HG03354 (cell line): ENCODE measurements at regions not wholly inside any gene's neighbourhood (a gene's known extent, or its start where the extent isn't known, plus 50 kb on each side); places are given as distances from the start of the nearest gene placed in this dataset.

ENCODE experiments used
- ATAC-seq: cut with Tn5 transposase; IDR thresholded peaks from one replicate; pipeline ENCODE4 v1.9.1; 2021; ENCODE audit warnings: mild to moderate bottlenecking; ENCODE audit not compliant: unreplicated experiment, poor library complexity, severe bottlenecking

DNA sequence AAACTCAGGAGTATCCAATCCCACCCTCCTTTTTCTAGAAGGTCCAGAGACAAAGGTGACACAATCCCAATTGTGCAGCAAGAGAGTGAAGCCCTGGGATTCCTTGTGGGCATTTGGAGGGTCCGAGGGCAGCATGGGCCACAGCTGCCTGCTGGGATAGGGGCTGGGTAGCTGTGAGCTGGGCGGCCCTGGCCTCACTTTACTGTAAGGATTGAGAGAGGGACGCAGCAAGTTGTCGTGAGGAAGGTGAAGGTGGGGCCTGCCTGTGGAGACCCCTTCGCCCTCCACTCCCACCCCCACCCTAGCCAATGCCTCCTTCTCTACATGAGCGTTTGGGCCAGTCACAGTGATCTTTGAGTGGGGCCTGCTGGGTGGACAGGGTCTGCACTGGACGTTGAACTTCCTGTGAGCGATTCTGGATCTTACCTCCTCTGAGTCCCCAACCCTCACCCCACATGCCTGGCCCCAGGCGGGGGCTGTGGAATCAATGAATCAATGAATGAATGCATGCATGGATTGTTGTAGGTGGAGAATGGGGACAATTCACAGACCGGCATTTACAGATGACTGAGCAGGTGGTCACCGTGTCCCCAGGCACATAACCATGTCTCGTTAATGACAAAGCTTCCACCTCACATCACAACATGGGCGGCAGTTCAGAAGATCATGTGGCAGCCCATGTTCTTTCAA is 107.2 kb downstream of the INHBB start:
- no peak for ATAC-seq

DNA sequence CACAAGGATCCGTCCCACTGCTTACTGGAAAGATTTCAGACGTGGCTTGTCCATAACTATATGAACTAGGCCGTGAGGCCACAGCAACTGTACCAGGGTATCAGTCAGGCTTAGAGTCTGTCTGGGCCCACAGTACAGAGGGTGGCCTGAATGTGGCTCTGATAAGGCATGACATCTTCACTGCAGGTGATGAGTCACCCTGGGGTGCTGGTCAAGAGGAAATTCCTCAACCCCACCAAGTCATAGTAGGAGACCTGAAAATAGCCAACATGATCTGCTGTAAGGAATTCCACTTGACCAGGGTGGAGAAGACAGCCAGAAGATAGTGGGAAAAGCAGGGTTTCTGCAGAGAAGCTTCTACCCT is 107.7 kb downstream of the INHBB start:
- ATAC-seq, result no peak

DNA sequence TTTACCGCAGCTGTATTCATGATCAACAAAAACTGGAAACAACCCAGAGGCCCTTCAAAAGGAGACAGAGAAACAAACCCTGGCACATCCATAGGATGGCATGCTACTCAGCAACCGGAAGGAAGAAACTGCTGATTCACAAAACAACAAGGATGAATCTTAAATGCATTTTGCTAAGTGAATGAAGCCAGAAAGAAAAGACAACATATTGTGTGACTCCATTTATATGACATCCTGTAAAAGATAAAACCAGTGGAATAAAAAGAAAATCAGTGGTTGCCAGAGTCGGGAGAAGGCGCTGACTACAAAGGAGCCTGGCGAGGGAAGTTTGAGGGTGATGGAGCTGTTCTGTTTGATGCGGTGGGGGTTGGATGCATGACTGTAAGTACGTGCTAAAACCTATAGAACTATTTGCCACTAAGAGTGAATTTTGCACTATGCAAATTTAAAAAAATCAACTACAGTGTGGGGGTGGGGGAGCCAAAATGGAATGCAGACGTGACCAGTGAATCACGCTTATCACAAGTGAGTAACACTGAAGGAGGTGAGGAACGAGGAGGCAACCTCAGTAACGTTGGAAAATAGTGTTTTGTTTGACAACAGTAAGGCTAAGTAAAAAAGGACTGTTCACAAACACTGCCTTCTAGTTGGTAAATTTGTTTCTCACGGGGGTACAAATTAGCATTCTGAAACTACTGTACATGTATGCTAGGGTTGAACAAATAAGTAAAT is 108.9 kb downstream of the INHBB start:
- ATAC-seq, result no peak

DNA sequence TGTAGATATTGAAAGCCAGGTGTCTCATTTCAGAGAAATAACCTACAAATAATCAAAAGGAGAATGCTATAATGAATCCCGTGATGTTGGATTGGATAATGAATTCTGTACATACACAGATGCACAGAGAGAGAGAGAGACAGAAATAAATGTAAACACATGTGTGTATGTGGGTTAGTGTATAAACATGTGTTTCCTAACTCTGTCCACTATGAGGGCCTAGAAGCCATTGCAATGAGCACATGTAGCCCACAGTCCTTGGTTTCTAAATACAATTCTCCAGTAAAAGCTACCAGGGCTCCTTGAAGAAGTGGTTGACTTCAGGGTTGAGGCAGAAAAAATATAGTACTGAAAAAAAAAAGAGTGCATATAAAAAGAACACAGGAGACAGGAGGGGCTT is 109.5 kb downstream of the INHBB start:
- ATAC-seq, result no peak

DNA sequence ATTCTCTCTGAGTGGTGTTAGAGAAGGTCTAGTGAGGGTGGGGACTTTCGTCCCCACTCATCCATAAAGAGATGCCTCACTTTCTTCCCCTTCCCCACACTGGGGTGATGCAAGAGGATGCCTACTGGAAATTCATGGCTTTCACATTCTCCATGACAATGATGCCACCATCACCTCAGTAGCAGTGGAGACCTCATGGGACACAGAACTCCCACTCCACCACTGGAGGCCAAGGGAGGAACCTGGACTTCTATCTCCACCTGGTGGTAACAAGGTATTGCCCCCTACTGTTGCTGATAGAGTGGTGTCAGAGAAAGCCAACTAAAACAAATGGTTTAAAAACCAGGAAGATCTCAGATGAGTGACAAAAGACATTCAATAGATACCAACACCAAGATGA is 110.9 kb downstream of the INHBB start:
- no peak for ATAC-seq

DNA sequence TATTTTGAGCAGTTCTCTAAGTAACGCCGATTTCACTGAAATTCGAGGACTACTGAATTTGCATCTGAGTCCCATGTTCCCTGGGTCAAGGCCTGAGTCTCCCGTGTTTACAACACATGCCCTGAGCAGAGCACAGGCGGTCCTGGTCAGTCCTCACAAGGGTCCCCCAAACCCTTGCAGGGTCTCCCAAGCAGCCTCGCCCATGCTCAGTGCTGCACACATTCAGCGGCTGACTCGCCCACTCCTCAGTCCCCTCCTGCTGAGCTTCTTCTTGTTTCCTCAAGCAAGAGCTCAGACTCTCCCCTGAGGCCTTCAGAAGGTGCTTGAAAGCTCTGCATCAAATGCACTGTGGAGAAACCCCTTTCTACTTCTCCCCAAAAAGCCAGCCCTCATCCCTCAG is 114.6 kb downstream of the INHBB start:
- ATAC-seq, result no peak

DNA sequence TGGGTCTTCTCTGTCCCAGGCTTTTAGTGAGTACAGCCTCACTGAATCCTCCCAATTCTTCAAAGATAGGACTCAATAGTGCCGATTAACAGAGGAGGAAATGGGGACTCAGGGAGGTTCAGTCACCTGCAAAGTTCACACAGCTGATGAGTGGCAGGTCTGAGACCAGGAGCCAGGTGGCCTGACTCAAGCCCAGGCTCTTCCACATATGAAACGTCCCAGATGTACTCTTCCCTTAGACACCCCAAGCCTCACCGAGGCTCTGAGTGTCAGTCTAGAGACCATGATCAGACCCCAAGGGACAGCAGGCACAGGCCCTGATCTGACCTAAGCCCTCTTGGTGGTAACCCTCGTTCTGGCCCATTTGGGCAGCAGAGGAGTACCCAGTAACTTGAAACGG is 115.2 kb downstream of the INHBB start:
- no peak for ATAC-seq

DNA sequence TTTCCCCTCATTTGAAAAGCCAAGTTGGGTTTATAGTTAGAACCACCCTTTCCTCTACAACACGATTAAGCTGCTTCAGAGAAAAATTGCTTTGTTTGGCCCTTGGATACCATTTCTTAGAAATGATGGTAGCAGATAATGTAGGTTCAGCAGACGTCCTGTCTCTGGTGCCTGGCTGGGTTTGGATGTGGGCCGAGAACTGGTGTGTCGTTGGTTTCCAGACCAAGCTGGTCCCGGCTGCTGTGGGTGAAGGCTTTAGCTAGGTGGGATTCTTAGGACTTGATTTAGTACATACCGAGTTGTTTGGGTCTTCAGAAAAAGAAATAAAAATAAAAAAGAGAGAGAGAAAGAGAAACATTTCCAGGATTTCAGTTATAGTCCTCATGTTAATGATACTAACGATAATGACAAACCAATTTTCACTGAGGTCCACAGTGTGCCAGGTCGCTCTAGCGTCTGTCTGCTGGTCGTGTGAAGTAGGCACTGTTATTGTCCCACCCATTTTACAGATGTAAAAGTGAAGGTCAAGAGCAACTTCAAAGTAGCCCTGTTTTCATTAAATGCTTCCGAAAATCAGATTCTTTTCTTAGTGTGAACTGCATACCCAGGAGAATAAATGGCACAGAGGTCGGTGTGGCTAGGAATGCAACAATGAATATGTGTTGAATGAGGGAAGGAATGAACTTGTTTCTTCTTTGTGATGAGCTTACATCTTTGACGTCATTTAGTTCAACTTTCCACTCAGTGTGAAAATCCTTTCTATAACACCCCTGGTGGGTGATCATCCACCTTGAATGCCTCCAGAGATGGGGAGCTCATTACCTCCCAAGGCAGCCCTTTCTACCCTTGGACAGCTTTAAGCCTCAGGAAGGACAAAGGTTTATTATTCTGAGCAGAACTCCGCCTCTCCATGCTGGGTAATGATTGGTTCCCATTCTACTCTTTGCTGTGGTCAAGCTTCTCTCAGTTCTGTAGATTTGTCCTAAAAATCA is 115.9 kb downstream of the INHBB start:
- ATAC-seq, result no peak

DNA sequence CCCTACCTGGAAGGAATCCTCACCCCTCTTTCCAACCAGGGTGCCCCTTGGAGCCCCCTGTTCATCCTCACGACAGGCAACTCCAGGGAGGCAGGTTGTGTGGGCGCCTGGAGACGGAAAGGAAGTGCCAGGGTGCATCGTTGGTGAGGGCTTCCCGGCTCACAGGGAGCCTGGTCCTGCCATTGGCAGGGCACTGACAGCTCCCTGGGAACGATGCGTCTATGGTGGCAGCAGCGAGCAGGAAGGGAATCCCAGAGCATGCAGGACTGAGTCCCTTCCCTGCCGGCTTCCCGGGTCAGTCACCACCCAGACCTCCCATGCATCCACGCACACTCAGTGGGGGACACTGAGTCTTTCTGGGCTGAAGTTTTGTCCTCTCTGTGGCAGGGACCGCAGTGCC is 117.6 kb downstream of the INHBB start:
- ATAC-seq, result no peak

DNA sequence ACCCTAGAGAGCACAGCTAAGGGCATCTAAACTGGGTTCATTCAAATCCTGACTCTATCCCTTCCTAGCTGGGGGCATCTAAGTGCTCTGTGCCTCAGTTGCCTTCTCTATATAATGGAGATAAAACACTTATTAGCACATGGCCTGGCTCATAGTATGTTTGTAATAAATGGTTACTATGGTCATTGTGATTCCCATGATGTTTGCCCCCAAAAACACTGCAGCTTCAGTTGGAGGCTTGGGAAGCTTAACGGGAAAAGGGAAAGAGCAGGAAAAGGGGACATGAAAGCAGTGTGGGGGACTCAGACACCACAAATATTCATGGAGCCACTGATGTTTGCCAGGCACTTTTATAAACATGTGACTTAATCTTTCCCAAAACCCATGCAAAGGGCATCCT is 118.1 kb downstream of the INHBB start:
- no peak for ATAC-seq

DNA sequence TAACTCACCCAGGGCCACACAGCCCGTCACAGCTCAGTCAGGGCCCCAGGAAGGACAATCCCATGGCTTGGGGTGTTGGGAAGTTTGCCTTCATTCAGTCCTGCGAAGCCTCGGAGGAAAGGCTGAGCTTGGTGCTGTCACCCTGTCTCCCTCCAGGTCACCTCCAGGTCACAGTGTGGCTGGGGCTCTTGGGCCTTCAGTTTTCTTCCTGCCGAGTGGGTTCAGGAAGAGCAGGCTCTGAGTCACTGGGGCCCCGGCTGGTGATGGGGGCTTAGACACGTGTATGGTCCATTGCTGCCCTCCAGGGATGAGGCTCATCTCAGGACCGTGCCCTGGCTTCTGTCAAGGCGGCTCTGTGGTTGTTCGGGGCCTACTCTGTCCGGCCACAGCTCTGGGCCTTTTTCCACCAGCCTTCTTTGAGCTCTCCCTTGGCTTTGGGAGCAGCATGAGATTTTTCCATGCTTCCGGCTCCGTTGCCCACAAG is 118.6 kb downstream of the INHBB start:
- ATAC-seq, result no peak

DNA sequence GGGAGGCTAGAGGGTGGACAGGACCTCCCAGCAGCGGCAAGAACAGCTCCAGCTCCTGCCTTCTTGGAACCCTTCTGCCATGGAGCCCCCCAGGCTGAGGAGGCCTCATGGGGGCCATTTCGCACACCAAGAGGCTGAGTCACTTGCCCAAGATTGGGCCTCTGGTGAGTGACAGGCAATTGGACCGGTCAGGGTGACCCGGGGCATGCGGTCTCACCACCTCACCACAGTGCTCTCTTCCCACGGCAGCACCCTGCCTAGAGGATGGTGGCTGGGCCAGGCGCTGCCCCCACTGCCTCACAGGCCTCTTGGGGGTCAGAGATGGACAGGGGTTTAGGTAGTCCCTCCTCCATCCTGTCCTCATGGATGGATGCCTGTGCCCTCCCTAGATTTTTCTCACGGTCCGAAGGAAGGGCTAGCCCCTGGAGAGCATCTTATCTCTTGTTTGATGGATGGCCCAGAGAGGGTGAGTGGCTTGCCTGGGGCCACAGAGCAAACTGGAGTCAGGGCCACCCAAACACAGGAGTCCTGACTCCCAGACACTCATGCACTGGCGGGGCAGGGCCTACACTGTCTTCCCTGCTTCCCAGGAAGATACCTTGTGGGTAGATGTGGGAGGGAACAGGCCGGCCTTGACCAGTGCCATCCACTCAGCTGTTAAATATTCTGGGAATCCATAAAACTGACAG is 119.2 kb downstream of the INHBB start:
- no peak for ATAC-seq

DNA sequence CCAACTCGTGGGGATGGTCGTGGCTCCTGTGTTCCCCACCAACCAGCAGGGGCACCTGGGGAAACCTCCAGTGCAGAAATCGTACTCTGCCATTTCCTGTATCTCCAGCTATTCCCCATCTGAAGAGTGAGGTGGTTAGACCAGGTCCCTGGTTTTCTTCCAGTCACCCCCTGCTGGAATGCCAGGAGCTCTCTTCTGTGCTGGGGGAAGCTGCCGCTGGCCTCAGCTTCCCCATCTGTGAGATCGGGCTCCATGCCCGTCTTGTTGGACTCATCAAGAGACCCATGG is 119.7 kb downstream of the INHBB start:
- no peak for ATAC-seq

DNA sequence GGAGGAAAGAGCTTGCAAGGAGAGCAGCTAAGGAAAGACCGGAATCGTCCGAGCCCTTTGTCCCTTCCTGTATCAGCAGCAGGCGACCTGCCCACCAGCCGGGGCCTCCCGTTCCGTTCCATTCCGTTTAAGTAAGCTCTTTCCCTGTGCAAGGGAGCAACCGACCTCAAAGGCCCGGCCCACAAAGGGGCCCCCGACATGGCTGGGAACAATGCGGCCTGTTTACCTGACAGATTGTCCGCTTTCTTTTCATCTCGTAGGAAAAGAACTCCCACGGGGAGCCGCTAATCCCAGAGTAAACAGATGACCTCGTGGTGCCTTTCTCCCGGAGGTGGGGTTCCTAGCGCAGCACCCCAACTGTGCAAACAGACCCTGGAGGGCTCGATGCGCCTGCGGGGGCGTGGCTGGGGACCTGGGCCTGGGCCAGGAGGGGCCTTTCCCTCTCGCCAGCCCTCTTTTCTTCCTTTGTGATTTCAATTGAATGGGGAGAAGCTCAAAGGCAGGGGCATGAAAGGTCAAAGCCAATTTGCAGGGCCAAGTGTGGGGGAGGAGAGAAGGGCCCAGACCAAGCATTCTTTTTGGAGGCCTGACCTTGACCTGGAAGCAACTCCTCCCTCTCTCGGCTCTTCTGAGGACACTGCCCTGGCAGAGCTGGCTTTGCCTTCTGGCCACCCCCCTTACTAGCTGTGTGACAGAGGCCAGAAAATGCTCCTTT is 120.2 kb downstream of the INHBB start:
- ATAC-seq, result no peak

DNA sequence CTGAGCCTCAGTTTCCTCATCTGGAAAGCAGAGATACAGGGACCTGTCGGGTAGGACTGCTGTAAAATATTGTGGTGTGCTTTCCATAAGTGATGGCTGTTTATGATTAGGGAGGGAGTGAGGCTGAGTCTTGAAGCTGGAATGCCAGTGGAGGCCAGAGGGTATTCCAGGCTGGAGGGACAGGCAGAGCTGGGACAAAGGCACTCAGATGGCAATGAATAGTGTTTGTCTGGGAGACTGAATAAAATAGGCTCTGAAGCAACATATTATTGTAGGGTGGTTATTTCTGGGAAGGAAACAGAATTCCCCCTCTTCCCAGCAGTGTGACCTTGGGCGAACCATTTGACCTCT is 120.7 kb downstream of the INHBB start:
- ATAC-seq, result no peak

DNA sequence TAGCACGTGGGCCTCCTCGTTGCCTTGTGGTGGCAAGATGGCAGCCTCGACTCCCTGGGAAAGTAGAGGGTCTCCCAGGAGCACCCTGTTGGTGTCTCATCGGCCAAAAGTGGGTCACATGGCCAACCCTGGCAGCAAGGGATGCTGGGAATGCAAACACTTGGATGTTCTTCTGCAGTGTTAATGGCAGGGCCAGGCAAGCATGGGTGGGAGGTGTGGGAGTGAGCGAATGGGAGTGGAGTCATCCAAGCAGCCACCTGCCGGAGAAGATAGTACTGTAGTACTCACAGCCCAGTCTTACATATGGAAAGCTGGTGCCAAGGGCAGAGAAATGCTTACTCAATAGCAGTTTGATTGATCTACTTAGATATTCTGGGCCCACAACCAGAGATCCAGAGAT is 122.2 kb downstream of the INHBB start:
- ATAC-seq, result no peak

DNA sequence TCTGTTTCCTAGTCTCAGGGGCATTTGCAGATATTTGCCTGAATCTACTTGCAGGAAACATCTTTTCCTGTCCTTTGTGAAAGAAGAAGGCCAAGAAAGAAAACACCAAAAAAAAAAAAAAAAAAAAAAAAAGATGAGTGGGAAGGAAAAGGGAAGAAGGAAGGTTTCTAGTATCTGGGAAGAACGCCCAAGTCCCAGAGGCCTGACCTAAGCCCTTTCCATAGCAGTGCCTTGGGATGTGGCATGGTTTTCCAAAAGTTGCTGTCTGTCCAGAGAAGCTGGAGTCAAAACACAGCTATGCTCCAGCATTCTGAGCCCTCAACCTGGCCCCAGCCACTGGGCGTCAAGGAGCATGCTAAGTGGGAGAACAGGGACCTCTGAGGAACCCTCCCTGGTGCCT is 123.5 kb downstream of the INHBB start:
- ATAC-seq, result no peak

DNA sequence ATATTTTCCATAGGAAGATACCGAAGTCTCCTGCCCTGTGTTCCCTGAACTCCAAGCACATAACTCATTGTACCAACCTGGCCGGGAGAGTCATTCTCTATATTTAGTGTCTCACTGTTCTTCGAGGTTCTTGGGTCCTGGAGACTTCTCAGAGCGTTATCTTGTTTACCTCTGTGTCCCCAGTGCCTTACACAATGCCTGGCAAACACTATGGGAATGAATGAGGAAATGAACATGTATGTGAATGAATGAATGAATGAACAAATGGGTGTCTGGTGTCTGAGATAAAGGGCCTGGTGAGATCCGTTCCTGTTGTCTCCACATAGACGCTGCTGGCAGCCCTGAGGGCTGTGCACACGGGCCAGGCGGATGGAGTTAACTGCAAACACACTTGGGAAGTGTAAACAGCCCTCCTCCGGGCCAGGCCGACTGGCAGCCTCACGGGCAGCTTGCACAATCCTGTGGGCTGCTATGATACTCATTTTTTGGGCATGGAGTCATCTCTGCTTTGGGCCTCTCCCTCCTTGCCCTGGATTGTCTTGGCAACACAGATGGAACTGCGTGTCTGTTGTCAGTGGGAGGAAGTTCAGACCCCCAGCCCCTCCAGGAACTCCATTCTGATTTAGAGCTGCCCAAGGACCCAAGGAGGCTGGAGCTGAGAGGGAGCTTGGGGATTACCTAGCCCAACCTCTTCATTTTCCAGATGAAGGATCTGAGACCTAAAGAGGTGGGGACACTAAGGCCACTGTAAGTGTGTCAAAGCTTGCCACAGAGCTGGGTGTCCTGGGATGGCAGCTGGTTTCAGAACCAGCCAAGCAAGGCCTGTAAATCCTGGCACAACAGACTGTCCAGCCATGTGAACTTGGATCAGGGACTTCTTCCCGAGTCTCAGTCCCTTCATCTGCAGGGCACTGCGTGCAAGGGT is 124.4 kb downstream of the INHBB start:
- ATAC-seq, result no peak

DNA sequence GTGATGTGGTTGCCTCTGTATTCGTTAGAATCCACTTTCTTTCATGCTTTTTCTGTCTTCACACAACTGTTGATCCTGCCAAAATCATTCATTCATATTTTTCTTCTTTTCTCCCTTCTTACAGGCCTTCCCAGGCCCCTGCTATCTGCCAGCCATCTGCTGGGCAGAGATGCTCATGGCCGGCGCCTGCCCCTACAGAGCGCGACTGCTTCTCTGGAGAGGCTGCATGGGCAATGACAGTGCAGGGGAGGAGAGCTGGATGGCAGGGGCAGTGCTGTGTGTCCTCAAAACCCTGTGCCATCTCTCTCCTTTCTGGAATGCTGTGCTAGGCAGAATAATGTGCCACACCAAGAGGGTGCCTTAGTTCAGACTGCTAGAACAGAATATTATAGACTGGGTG is 125.2 kb downstream of the INHBB start:
- ATAC-seq, result no peak
